Mammary epithelial cell (primary cell): ENCODE measurements at regions not wholly inside any gene's neighbourhood (a gene's known extent, or its start where the extent isn't known, plus 50 kb on each side); places are given as distances from the start of the nearest gene placed in this dataset.

Experiments
- EZH2 ChIP-seq: IDR thresholded peaks from 2 replicates; pipeline ENCODE4 v1.6.1; 2012; ENCODE audit warnings: low read length, inconsistent platforms, borderline replicate concordance
- TF ChIP-seq, protein P1 (sequence below), 2 donors: IDR thresholded peaks in 1 of 2; conservative IDR thresholded peaks in 1 of 2; 2 replicates each; pipeline ENCODE4 v1.5.1; 2011 to 2012; ENCODE audit warnings: inconsistent platforms in 2 of 2, low read length in 2 of 2, mild to moderate bottlenecking in 2 of 2, control low read depth in 1 of 2, low read depth in 1 of 2; ENCODE audit not compliant: insufficient read depth in 1 of 2; ENCODE audit errors: extremely low read depth in 1 of 2

DNA sequence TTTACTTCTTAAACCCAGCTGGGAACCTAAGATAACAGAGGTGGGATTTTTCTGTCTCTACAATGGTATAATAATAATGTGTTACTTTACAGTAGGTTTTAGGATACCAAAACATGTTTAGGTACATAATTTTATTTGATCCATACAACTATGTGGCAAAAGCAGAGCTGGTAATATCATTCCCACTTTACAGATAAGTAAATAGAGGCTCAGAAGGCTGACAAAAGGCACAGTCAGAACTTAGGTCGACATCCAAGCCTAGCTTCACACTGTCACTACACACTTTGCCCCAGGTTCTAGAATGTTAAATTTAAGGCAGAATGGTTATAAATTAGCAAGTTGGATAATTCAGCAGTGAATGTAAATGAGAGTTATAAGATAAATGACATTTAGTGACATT lies 189.6 kb upstream of the PARD3B start:
- TF ChIP-seq, protein P1, sequence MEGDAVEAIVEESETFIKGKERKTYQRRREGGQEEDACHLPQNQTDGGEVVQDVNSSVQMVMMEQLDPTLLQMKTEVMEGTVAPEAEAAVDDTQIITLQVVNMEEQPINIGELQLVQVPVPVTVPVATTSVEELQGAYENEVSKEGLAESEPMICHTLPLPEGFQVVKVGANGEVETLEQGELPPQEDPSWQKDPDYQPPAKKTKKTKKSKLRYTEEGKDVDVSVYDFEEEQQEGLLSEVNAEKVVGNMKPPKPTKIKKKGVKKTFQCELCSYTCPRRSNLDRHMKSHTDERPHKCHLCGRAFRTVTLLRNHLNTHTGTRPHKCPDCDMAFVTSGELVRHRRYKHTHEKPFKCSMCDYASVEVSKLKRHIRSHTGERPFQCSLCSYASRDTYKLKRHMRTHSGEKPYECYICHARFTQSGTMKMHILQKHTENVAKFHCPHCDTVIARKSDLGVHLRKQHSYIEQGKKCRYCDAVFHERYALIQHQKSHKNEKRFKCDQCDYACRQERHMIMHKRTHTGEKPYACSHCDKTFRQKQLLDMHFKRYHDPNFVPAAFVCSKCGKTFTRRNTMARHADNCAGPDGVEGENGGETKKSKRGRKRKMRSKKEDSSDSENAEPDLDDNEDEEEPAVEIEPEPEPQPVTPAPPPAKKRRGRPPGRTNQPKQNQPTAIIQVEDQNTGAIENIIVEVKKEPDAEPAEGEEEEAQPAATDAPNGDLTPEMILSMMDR (conservative IDR thresholded peaks at IDR 0.05 in 1 of 2, IDR thresholded peaks at IDR 0.05 in 1 of 2; ENCODE audit: extremely low read depth in 1 of 2, insufficient read depth in 1 of 2, low read depth in 1 of 2, low read length in 2 of 2), result no peak
- no peak for TF ChIP-seq EZH2
